ENCODE measurements at regions not wholly inside any gene's neighbourhood (a gene's known extent, or its start where the extent isn't known, plus 50 kb on each side); places are given as distances from the start of the nearest gene placed in this dataset.

DNA sequence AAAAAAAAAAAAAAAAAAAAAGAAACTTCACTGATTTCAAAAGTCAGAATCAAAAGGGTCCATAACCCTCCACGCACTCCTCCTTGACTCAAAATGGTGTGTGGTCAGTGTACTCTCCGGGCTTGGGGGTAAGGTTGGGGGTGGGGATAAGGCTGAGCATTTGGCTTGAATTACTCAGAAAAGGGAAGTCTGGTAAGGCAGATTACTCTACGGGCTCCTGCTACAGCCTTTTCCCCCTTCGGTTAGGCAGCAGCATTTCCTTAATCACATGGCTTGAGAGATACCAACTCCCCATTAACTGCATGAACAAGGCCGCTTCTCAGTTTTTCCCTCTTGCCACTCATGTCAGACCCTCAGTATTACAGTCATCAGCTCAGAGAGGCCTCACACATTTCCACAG lies 135.4 kb upstream of the DUSP21 start:
- Histone ChIP-seq H3K4me2 (ENCODE audit: insufficient read depth, low read length) (no peak overlapping the region), H4K20me1 (ENCODE audit: insufficient read depth, low read length) (no peaks in the 10 kb centered on the region), H3K4me1 (ENCODE audit: insufficient read depth, low read length) (no peaks in the 10 kb centered on the region), H3K79me2 (ENCODE audit: insufficient read depth, low read length) (no peaks in the 10 kb centered on the region), H3K4me3 (ENCODE audit: insufficient read depth, low read length) (no peak overlapping the region), H3K27me3 (ENCODE audit: insufficient read depth, low read length) (no peaks in the 10 kb centered on the region), H3K27ac (ENCODE audit: low read depth, low read length) (no peak overlapping the region), H2AFZ (ENCODE audit: low read length) (no peak overlapping the region), H3K9me3 (ENCODE audit: low read depth, low read length) (no peaks in the 10 kb centered on the region), H3K36me3 (ENCODE audit: insufficient read depth, low read length) (no peaks in the 10 kb centered on the region)
- TF ChIP-seq CTCF (IDR thresholded peaks at IDR 0.05; ENCODE audit: extremely low read depth, low read depth, low read length): no peak
- no peak for DNase-seq (ENCODE audit: insufficient read length, low spot score, missing footprints)

GRCh38 chrX:44705817-44706551 lies 137.8 kb upstream of the DUSP21 start:
- no peak for DNase-seq (ENCODE audit: insufficient read length, low spot score, missing footprints)
- H3K4me2 ChIP-seq (ENCODE audit: insufficient read depth, low read length): no peak overlapping the region
- H3K9me3 ChIP-seq (ENCODE audit: low read depth, low read length): no peaks in the 10 kb centered on the region
- no peak overlapping the region for H3K27ac ChIP-seq (ENCODE audit: low read depth, low read length)
- H3K27me3 ChIP-seq (ENCODE audit: insufficient read depth, low read length): no peaks in the 10 kb centered on the region
- H4K20me1 ChIP-seq (ENCODE audit: insufficient read depth, low read length): no peaks in the 10 kb centered on the region
- no peaks in the 10 kb centered on the region for H3K79me2 ChIP-seq (ENCODE audit: insufficient read depth, low read length)
- no peak for TF ChIP-seq CTCF (IDR thresholded peaks at IDR 0.05; ENCODE audit: extremely low read depth, low read depth, low read length)
- no peak overlapping the region for H2AFZ ChIP-seq (ENCODE audit: low read length)
- H3K4me3 ChIP-seq (ENCODE audit: insufficient read depth, low read length): no peak overlapping the region
- no peaks in the 10 kb centered on the region for H3K36me3 ChIP-seq (ENCODE audit: insufficient read depth, low read length)
- no peaks in the 10 kb centered on the region for H3K4me1 ChIP-seq (ENCODE audit: insufficient read depth, low read length)

DNA sequence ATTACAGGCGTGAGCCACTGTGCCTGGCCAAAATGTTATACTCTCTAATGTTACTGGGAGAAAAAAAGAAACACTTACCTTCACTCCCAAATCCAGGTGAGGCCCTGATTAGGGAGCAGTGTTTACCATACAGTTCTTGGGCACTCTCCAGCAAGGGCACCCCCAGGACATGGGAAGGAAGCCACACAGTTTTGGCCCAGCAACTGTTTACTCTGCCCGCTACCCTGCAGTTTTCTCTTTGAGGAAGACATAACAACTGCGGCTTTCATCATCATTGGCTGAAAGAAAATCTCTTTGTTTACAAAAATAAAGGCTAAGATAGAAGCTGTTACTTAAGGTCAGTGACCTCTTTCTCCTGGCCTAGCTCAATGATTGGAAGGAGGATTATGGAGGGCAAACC lies 145.5 kb upstream of the DUSP21 start:
- no peak for TF ChIP-seq CTCF (IDR thresholded peaks at IDR 0.05; ENCODE audit: extremely low read depth, low read depth, low read length)
- Histone ChIP-seq H3K4me3 (ENCODE audit: insufficient read depth, low read length) (no peak overlapping the region), H3K27ac (ENCODE audit: low read depth, low read length) (no peak overlapping the region), H3K4me1 (ENCODE audit: insufficient read depth, low read length) (no peaks in the 10 kb centered on the region), H4K20me1 (ENCODE audit: insufficient read depth, low read length) (no peaks in the 10 kb centered on the region), H3K79me2 (ENCODE audit: insufficient read depth, low read length) (no peaks in the 10 kb centered on the region), H2AFZ (ENCODE audit: low read length) (no peak overlapping the region), H3K9me3 (ENCODE audit: low read depth, low read length) (no peaks in the 10 kb centered on the region), H3K36me3 (ENCODE audit: insufficient read depth, low read length) (no peaks in the 10 kb centered on the region), H3K27me3 (ENCODE audit: insufficient read depth, low read length) (peaks cover 3% of the 10 kb centered on the region), H3K4me2 (ENCODE audit: insufficient read depth, low read length) (no peak overlapping the region)
- no peak for DNase-seq (ENCODE audit: insufficient read length, low spot score, missing footprints)

DNA sequence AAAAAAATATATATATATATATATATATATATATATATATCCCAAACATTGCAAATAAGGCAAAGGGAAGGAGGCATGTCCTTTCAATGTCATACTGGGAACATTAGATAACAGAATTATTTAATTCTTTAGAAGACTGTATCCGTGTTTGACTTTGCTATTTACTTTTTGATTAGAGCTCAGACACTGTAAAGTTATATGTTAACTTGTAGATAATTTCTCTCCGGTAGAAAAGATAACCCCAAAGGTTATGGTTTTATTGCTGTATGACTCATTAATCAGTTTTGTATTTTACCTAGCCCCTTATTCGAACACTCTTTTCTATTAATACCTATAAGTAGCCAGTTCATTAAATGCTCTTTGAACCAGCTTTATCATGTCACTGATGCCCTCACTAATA lies 150.6 kb upstream of the DUSP21 start:
- no peak for DNase-seq (ENCODE audit: insufficient read length, low spot score, missing footprints)
- no peak overlapping the region for H3K27ac ChIP-seq (ENCODE audit: low read depth, low read length)
- TF ChIP-seq CTCF (IDR thresholded peaks at IDR 0.05; ENCODE audit: extremely low read depth, low read depth, low read length): no peak
- no peaks in the 10 kb centered on the region for H3K79me2 ChIP-seq (ENCODE audit: insufficient read depth, low read length)
- no peak overlapping the region for H3K4me3 ChIP-seq (ENCODE audit: insufficient read depth, low read length)
- H2AFZ ChIP-seq (ENCODE audit: low read length): no peak overlapping the region
- H3K27me3 ChIP-seq (ENCODE audit: insufficient read depth, low read length): peaks cover 3% of the 10 kb centered on the region
- H3K9me3 ChIP-seq (ENCODE audit: low read depth, low read length): no peaks in the 10 kb centered on the region
- H3K4me1 ChIP-seq (ENCODE audit: insufficient read depth, low read length): no peaks in the 10 kb centered on the region
- no peaks in the 10 kb centered on the region for H4K20me1 ChIP-seq (ENCODE audit: insufficient read depth, low read length)
- no peak overlapping the region for H3K4me2 ChIP-seq (ENCODE audit: insufficient read depth, low read length)
- no peaks in the 10 kb centered on the region for H3K36me3 ChIP-seq (ENCODE audit: insufficient read depth, low read length)

Measured in osteoblast (primary cell).